ENCODE measurements at regions not wholly inside any gene's neighbourhood (a gene's known extent, or its start where the extent isn't known, plus 50 kb on each side); places are given as distances from the start of the nearest gene placed in this dataset.

DNA sequence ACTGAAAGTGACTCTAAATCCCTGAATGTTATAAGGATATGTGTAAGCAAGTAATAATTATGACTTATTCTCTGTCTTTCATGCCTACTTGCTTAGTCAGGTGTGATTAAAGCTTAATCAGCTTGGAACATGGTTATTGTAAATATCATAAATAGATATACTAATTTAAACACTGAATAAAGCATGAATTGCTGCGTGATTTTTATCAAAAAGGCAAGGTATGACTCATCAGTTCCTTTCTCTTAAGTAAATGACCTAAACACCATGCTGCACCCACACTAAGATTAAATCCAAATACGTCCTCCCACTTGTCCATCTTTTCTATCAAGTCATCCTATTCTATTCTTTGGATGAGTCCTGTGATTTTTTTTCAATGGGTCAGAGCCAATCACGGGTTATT lies 124.6 kb upstream of the MTAP start:
- TF ChIP-seq, protein P1, sequence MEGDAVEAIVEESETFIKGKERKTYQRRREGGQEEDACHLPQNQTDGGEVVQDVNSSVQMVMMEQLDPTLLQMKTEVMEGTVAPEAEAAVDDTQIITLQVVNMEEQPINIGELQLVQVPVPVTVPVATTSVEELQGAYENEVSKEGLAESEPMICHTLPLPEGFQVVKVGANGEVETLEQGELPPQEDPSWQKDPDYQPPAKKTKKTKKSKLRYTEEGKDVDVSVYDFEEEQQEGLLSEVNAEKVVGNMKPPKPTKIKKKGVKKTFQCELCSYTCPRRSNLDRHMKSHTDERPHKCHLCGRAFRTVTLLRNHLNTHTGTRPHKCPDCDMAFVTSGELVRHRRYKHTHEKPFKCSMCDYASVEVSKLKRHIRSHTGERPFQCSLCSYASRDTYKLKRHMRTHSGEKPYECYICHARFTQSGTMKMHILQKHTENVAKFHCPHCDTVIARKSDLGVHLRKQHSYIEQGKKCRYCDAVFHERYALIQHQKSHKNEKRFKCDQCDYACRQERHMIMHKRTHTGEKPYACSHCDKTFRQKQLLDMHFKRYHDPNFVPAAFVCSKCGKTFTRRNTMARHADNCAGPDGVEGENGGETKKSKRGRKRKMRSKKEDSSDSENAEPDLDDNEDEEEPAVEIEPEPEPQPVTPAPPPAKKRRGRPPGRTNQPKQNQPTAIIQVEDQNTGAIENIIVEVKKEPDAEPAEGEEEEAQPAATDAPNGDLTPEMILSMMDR (IDR thresholded peaks at IDR 0.05) = no peak
- TF ChIP-seq POLR2AphosphoS5 (IDR thresholded peaks at IDR 0.05) = no peak
